ENCODE measurements at regions not wholly inside any gene's neighbourhood (a gene's known extent, or its start where the extent isn't known, plus 50 kb on each side); places are given as distances from the start of the nearest gene placed in this dataset.

DNA sequence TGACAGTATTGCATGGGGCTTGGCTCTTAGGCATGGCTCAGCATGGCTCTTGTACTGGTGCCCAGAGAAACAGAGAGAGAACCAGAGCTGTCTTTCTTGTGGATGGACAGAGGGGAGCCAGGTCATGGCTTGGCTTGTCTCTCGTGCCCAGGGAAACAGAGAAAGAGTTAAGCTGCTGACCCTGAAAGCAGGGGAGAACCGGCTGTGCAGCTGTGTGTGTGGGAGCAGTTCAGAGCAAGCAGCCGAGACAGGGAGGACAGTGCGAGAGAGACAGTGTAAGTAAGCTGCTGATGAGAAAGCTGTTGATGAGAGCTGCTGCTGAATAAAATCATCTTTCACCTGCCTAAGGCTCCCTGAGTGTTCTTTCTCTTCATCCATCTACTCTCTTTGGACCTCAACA is 61.3 kb upstream of the DDHD1 start:
- TF ChIP-seq, protein P1, sequence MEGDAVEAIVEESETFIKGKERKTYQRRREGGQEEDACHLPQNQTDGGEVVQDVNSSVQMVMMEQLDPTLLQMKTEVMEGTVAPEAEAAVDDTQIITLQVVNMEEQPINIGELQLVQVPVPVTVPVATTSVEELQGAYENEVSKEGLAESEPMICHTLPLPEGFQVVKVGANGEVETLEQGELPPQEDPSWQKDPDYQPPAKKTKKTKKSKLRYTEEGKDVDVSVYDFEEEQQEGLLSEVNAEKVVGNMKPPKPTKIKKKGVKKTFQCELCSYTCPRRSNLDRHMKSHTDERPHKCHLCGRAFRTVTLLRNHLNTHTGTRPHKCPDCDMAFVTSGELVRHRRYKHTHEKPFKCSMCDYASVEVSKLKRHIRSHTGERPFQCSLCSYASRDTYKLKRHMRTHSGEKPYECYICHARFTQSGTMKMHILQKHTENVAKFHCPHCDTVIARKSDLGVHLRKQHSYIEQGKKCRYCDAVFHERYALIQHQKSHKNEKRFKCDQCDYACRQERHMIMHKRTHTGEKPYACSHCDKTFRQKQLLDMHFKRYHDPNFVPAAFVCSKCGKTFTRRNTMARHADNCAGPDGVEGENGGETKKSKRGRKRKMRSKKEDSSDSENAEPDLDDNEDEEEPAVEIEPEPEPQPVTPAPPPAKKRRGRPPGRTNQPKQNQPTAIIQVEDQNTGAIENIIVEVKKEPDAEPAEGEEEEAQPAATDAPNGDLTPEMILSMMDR (IDR thresholded peaks at IDR 0.05), result no peak
- Histone ChIP-seq H3K27me3 (ENCODE audit: low read depth) (no peaks in the 10 kb centered on the region), H3K27ac (no peak overlapping the region), H3K4me3 (no peak overlapping the region), H3K4me1 (peaks cover 10% of the 10 kb centered on the region), H3K36me3 (no peaks in the 10 kb centered on the region), H3K9me3 (no peaks in the 10 kb centered on the region)
- ATAC-seq (no peak), DNase-seq (no peak)
- intact Hi-C loops (cut with DNase I), result no loop called here

DNA sequence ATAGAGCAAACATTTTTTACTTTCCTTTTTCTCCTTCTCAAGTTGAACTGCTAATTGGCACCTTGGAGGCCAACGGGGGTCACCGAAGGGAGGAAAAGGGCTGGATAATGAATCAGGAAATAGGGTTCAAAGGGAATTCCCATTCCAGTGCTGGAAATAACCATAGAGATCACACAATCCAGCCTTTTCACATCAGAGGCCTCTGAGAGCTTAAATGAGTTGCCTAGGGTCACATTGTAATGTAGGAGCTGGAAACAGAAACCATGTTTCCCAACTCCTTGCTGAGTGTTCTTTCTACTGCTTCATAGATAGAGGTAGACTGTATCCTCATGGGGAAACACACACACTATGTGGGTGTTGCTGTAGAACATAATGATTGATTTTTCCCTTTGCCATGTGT is 60.6 kb upstream of the DDHD1 start:
- intact Hi-C loops (cut with DNase I), result no loop called here
- Histone ChIP-seq H3K27me3 (ENCODE audit: low read depth) (no peaks in the 10 kb centered on the region), H3K4me3 (no peak overlapping the region), H3K27ac (no peak overlapping the region), H3K9me3 (no peaks in the 10 kb centered on the region), H3K4me1 (peaks cover 16% of the 10 kb centered on the region), H3K36me3 (no peaks in the 10 kb centered on the region)
- DNase-seq, result no peak
- TF ChIP-seq, protein P1 (IDR thresholded peaks at IDR 0.05), result no peak
- ATAC-seq, result no peak

DNA sequence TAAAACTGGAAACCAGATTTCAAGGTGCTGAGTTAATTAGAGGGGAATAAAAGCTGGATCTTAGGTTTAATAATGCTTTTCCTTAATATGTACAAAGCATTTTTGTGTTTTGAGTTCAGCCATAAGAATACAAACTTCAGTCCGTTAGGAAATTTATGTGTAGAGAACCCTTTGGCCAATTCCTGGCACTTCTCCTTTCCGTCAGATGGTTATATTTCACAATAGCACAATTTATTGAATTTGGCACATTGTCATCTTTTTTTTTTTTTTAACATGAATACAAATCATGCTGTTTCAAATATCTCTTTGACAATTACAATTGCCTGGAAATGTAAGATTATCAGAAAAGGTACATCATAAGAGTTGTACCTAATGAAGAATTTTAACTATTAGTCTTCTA is 56.2 kb upstream of the DDHD1 start:
- Histone ChIP-seq H3K27me3 (ENCODE audit: low read depth) (no peaks in the 10 kb centered on the region), H3K9me3 (no peaks in the 10 kb centered on the region), H3K4me1 (peaks cover 9% of the 10 kb centered on the region), H3K4me3 (no peak overlapping the region), H3K36me3 (no peaks in the 10 kb centered on the region), H3K27ac (peak overlapping the region; percentile 31)
- ATAC-seq (peak in 1 of 2 donors; percentile 71), DNase-seq (no peak)
- TF ChIP-seq, protein P1 (IDR thresholded peaks at IDR 0.05), result no peak
- intact Hi-C loops (cut with DNase I), result no loop called here
